HG03571 (cell line): ENCODE measurements at regions not wholly inside any gene's neighbourhood (a gene's known extent, or its start where the extent isn't known, plus 50 kb on each side); places are given as distances from the start of the nearest gene placed in this dataset.
"Not testable (repeated sequence)": the region's sequence is repeated elsewhere in the genome, so short reads cannot be mapped to it uniquely, and the experiment has no call there.

Source experiments
- ATAC-seq: cut with Tn5 transposase; IDR thresholded peaks from one replicate; pipeline ENCODE4 v1.9.1; 2021; ENCODE audit not compliant: unreplicated experiment

GRCh38 chr16:27600381-27600780 lies 50.4 kb downstream of the KATNIP start:
- no peak for ATAC-seq

DNA sequence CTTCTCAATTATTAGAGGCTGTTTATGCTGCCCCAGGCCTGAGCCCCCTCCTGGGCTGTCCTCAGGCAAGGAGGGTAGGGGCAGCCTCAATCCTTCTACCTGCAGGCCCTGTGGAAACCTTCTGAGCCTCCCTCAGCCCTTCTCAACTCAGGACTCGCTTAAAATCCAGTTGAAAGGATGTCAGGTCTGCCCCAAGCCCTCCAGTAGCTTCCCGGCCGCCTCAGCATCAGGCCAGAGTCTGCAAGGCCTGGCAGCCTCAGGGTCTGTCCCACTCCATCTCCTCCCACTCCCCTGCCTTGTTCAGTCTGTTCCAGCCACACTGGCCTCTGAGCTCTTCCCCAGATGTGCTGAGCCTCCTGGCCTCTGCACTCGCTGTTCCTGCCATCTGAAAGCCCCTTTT lies 52.2 kb downstream of the KATNIP start:
- no peak for ATAC-seq

GRCh38 chr16:27605500-27606106 lies 55.7 kb downstream of the KATNIP start:
- ATAC-seq, result not testable (repeated sequence)

GRCh38 chr16:27611340-27611739 lies 61.4 kb downstream of the KATNIP start:
- no peak for ATAC-seq

DNA sequence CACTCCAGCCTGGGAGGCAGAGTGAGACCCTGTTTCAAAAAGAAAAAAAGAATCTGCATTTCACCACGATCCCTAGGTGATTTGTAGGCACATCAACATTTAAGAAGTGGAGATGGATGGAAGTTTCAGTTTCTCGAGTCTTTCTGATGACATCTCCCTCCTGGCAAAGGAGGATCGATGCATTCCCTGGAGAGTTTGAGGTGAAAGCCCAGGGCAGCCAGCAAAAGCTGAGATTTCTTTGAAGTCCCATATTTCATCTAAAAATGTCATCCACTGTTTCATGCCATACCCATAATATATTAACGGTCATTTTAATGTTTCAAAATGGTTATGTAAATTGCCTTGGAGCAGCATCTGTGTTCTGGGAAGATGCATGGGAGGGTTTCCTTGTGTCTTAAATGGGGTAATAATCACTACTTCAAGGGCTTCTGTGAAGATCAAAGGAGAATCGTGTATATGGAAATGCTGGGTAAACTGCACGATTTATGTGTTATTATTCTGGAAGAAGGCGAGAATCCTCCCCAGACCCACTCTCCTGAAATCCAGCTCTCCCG lies 63.4 kb downstream of the KATNIP start:
- no peak for ATAC-seq

DNA sequence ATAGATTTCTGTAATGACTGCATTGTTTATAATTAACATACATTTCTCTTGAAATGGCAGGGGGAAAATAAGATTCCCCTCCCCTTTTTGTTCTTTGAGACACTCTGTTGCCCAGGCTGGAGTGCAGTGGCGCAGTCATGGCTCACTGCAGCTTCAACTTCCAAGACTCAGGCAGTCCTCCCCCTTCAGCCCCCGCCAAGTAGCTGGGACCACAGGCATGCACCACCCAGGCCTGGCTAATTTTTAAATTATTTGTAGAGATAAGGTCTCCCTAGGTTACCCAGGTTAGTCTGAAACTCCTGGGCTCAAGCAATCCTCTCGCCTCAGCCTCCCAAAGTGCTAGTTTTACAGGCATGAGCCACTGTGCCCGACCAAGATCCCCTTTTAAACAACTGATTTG lies 67.7 kb downstream of the KATNIP start:
- ATAC-seq, result no peak

DNA sequence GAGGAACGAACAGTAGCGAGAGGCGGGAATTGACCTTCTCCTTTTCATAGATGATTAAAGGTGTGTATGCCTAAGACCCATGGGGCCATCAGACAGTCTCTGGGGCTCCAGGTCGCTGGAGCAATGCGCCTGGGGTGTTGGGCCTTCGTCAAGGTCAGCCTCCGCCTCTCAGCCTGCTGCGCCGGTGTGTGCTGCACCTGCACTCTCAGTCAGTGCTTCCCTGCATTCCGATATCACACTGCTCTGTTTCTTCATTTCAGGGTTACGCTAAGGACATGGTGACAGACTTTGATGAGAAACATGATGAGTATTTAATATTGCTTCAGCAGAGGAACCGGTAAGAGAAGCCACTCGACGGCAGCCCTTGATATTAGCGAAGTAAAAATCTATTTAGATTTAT lies 68.2 kb downstream of the KATNIP start:
- ATAC-seq, result no peak

DNA sequence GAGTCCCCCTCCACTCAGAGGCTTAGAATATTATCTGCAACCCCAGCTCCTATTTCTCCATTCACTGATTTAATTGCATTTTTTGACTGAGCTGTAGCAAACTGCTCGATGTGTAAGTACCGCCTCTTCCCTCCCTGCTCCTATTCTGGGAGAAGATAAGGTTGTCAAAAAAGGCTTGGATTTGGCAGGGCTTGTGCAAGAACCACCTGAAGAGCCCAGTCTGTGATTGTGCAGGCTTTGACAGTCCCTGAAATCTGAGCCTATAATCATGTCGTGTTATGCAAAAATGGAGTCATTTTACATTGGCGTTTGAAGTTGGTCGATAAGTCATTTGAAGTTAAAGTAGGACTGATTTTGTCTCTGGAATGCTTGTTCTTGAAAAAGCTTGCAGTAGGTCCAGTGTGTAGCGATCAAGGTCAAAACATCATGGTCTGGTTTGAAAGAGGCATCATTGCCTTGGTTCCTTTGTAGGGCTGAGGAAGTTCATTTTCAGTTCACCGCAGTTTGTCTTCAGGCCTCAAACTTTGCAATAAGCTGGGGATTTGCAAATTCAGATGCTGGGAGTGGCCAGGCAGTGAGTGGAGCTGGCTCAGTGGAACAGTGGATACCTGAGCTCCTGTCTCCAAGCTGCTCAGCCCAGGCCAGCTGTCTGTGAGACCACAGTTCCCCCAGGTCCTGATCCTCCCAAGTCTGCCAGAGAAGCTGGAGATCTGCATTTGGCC lies 68.8 kb downstream of the KATNIP start:
- ATAC-seq, result no peak

DNA sequence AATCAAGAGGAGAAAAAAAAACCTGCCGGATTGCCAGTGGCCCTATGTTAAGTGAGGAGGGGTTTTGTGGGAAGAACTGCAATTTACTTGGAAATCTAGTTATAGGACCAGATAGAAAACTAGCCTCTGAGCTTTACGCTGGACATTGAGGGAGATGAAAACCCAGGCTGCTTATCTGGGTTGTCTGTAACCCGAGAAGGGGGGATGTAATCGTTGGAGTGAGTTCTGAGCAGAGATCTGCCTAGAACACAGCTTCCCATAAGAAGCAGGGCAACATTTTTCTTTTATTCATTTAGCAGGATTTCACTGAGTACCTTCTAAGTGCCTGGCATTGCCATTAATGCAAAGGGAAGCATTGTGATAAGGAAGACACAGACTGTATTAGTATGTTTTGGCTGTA lies 70.6 kb downstream of the KATNIP start:
- ATAC-seq, result no peak

- no peak for ATAC-seq
Observed at GRCh38 chr16:27624154-27625049, 74.5 kb downstream of the KATNIP start.

DNA sequence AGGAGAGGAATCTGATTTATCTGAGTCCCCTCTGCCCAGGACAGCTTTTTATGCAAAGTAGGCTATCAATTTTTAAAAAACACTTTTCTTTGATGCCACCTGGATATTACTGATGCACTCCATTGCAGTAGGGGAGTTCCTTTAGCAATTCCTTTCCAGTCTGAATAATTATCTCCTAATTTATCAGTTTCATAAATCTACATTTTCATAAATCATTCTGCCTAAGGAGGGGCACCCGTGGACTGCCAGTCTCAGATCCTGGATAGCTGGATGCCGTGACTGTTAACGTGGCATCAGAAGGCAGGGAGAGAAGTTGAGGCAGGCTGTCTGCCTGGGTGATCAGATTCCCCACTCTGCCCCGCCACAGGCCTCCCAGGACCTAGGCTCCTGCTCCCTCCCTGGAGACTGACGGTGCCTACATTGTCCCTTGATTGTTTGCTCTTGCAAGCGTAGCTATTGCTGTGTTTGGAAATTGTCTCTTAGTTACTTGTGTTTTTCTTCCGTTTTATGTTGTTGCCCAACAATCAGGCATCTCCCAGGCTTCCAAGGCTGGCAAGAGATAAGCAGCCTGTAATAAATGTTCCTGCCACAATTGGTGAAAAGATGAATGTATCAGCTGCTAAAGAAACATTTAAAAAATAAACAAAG lies 75.2 kb downstream of the KATNIP start:
- no peak for ATAC-seq

GRCh38 chr16:27627136-27627535 lies 77.2 kb downstream of the KATNIP start:
- ATAC-seq, result no peak

GRCh38 chr16:27628241-27628942 lies 78.4 kb downstream of the KATNIP start:
- no peak for ATAC-seq

DNA sequence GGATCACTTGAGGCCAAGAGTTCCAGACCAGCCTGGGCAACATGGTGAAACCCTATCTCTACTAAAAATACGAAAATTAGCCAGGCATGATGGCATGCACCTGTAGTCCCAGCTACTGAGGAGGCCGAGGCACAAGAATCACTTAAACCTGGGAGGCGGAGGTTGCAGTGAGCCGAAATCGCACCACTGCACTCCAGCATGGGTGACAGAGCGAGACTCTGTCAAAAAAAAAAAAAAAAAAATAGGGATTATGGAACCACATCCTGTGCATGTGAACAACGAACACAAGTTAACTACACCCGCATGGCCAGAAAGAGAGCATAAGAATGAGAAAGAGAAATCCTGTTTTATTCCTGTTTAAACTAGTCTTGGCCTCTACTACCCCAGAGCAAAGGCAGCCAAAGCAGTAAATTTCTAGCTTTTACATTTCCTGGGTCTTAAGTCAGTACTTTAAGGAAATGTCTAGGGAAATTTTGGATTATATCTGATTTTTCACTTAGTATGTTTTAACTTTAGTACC lies 79.1 kb downstream of the KATNIP start:
- not testable (repeated sequence) for ATAC-seq

GRCh38 chr16:27632216-27632615 lies 82.3 kb downstream of the KATNIP start:
- ATAC-seq, result no peak

DNA sequence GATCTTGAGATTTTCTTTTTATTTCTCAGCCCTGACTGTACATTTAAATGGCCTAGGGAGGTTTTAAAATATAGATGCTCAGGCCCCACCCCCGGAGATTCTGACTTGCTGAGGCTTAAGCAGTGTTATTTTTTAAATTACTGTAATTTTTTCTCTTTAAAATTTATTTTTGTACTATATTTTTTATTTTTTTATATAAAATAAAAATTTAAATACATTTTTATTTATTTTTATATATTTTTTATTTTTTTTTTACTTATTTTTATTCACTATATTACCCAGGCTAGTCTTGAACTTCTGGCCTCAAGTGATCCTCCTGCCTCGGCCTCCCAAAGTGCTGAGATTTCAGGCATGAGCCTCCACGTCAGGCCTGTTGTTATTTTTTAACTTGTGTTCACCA lies 83.3 kb downstream of the KATNIP start:
- ATAC-seq, result no peak

DNA sequence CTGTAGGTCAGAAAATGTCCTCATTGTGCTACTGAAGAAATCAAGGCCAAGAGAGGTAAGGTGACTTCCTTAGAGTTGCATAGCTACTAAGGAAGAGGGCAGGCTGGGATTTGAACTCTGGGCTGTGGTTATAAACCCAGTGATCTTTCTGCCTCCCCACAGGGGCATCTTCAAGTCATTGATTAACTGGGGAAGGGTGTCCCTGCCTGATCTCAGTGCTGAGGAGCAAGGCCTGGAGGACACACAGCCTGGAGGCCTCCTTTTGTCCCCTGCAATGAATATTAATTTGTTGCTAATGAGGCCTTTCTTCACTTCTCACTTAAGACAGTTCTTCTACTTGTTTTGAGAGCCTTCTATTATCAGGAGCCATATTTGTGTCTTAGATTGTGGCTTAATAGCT lies 83.8 kb downstream of the KATNIP start:
- ATAC-seq, result no peak

DNA sequence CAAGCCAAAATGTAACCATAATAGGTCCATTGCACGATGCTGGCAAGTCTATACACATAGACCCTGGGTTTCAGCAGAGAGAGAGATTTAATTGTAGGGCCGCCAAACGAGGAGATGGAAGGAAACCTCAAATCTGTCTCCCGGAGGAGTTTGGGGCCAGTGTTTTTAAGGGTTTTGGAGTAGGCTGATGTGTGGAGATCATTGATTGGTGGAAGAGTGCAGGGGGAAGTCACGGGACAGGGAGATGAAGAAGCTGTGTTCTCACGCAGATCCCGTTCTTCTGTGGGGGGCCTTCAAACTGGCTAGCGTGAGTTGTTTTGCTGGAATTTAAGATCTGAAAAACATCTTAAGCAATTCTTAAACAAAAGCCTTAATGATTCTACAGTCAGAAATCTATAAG lies 84.8 kb downstream of the KATNIP start:
- ATAC-seq, result no peak

DNA sequence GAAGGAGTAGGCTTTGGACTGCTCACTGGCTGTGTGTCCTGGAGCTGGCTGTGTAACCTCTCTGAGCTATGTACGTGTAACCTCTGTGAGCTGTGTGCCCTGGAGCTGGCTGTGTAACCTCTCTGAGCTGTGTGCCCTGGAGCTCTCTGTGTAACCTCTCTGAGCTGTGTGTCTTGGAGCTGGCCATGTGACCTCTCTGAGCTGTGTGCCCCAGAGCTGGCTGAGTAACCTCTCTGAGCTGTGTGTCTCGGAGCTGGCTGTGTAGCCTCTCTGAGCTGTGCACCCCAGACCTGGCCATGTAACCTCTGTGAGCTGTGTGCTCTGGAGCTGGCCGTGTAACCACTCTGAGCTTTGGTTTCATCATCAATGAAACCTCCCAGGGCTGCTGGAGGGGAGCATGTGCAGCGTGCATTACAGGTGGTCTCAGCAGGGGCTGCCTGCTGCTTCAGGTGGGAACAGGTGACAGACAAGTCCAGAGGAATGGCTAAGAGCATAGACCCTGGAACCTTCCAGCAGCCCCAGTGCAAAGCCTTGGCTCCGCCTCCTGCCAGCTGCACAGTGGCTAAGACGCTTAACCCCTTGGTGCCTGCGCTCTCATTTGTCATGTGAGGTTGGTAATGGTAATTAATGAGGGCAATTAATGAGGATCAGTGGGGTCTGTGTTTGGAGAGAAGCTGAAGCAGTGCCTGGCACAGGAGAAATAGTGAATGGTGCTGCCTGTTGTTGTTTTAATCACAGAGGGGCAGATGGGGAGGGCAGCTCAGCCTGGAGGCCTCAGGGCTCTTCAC lies 86.7 kb downstream of the KATNIP start:
- no peak for ATAC-seq
